GM04503 (cell line): ENCODE measurements at regions not wholly inside any gene's neighbourhood (a gene's known extent, or its start where the extent isn't known, plus 50 kb on each side); places are given as distances from the start of the nearest gene placed in this dataset.
"Not testable (repeated sequence)": the region's sequence is repeated elsewhere in the genome, so short reads cannot be mapped to it uniquely, and the experiment has no call there.

ENCODE experiments used
- DNase-seq: peaks from one replicate; pipeline ENCODE4 v3.0.0-alpha.2; 2012; ENCODE audit warnings: low read depth

GRCh38 chrX:66912417-66912816 lies 273.5 kb upstream of the EDA2R start:
- no peak for DNase-seq

GRCh38 chrX:66902081-66902480 lies 263.2 kb upstream of the EDA2R start:
- no peak for DNase-seq

GRCh38 chrX:66900886-66901285 lies 262.0 kb upstream of the EDA2R start:
- DNase-seq = no peak

- DNase-seq = no peak
Observed at GRCh38 chrX:66892004-66892403, 253.1 kb upstream of the EDA2R start.

- no peak for DNase-seq
Observed at GRCh38 chrX:66889418-66889817, 250.5 kb upstream of the EDA2R start.

- DNase-seq = no peak
Observed at GRCh38 chrX:66882101-66882500, 243.2 kb upstream of the EDA2R start.

GRCh38 chrX:66876776-66877175 lies 237.9 kb upstream of the EDA2R start:
- no peak for DNase-seq

GRCh38 chrX:66872771-66873170 lies 233.9 kb upstream of the EDA2R start:
- no peak for DNase-seq

GRCh38 chrX:66863721-66864120 lies 224.8 kb upstream of the EDA2R start:
- no peak for DNase-seq

- DNase-seq = no peak
Observed at GRCh38 chrX:66833426-66833825, 194.5 kb upstream of the EDA2R start.

- no peak for DNase-seq
Observed at GRCh38 chrX:66815227-66815626, 176.3 kb upstream of the EDA2R start.

- DNase-seq = not testable (repeated sequence)
Observed at GRCh38 chrX:66794514-66794913, 155.6 kb upstream of the EDA2R start.

GRCh38 chrX:66766318-66766717 lies 127.4 kb upstream of the EDA2R start:
- DNase-seq = no peak

- DNase-seq = no peak
Observed at GRCh38 chrX:66760651-66761050, 121.8 kb upstream of the EDA2R start.

- DNase-seq = no peak
Observed at GRCh38 chrX:66756717-66757116, 117.8 kb upstream of the EDA2R start.

GRCh38 chrX:66751136-66751782 lies 112.4 kb upstream of the EDA2R start:
- DNase-seq = no peak

- not testable (repeated sequence) for DNase-seq
Observed at GRCh38 chrX:66744519-66744918, 105.6 kb upstream of the EDA2R start.

- peak; percentile 11 for DNase-seq
Observed at GRCh38 chrX:66731398-66731797, 92.5 kb upstream of the EDA2R start.

GRCh38 chrX:66728818-66729271 lies 90.0 kb upstream of the EDA2R start:
- DNase-seq = peak; percentile 14

- no peak for DNase-seq
Observed at GRCh38 chrX:66717926-66718325, 79.0 kb upstream of the EDA2R start.

- no peak for DNase-seq
Observed at GRCh38 chrX:66698273-66699204, 59.7 kb upstream of the EDA2R start.

GRCh38 chrX:66692512-66692911 lies 53.6 kb upstream of the EDA2R start:
- DNase-seq = not testable (repeated sequence)
